ENCODE measurements at regions not wholly inside any gene's neighbourhood (a gene's known extent, or its start where the extent isn't known, plus 50 kb on each side); places are given as distances from the start of the nearest gene placed in this dataset.

GRCh38 chr15:69789648-69790393 is 307.9 kb downstream of the TLE3 start:
- no peak for ATAC-seq (ENCODE audit: low FRiP score)
- TF ChIP-seq CTCF (IDR thresholded peaks at IDR 0.05): no peak
- DNase-seq (ENCODE audit: low spot score): no peak

GRCh38 chr15:69790632-69791031 is 307.1 kb downstream of the TLE3 start:
- ATAC-seq (ENCODE audit: low FRiP score): no peak
- no peak for TF ChIP-seq CTCF (IDR thresholded peaks at IDR 0.05)
- no peak for DNase-seq (ENCODE audit: low spot score)

- DNase-seq (ENCODE audit: low spot score) (no peak), ATAC-seq (ENCODE audit: low FRiP score) (no peak)
- no peak for TF ChIP-seq CTCF (IDR thresholded peaks at IDR 0.05)
Measured at GRCh38 chr15:69792823-69793222, 304.9 kb downstream of the TLE3 start.

GRCh38 chr15:69793431-69793780 is 304.3 kb downstream of the TLE3 start:
- ATAC-seq (ENCODE audit: low FRiP score) (no peak), DNase-seq (ENCODE audit: low spot score) (no peak)
- TF ChIP-seq CTCF (IDR thresholded peaks at IDR 0.05): no peak

GRCh38 chr15:69793781-69794451 is 303.8 kb downstream of the TLE3 start:
- no peak for TF ChIP-seq CTCF (IDR thresholded peaks at IDR 0.05)
- ATAC-seq (ENCODE audit: low FRiP score) (no peak), DNase-seq (ENCODE audit: low spot score) (no peak)

- TF ChIP-seq CTCF (IDR thresholded peaks at IDR 0.05): no peak
- peak; percentile 49 for ATAC-seq (ENCODE audit: low FRiP score)
- DNase-seq (ENCODE audit: low spot score): no peak
Measured at GRCh38 chr15:69794645-69795469, 302.9 kb downstream of the TLE3 start.
